ENCODE measurements at regions not wholly inside any gene's neighbourhood (a gene's known extent, or its start where the extent isn't known, plus 50 kb on each side); places are given as distances from the start of the nearest gene placed in this dataset.

DNA sequence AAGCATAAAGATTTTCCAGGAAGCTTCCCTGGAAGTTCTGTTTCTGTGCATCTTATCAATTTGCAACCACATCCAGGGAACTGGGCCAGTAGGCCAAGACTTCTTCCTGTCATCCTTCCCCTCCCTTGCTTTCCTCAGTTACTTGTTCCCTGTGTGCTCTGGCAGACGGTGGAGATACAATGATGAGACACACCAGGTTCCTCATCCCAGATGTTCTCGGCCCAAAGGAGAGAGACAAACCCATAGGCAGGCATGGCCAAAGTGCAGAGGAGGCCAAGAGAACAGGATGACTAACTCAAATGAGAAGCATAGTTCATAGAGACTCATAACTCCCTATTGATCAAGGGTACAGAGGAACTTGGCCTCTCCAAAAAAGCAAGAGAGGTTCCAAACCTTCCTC, 652.6 kb downstream of the CCDC171 start:
- TF ChIP-seq, protein P1, sequence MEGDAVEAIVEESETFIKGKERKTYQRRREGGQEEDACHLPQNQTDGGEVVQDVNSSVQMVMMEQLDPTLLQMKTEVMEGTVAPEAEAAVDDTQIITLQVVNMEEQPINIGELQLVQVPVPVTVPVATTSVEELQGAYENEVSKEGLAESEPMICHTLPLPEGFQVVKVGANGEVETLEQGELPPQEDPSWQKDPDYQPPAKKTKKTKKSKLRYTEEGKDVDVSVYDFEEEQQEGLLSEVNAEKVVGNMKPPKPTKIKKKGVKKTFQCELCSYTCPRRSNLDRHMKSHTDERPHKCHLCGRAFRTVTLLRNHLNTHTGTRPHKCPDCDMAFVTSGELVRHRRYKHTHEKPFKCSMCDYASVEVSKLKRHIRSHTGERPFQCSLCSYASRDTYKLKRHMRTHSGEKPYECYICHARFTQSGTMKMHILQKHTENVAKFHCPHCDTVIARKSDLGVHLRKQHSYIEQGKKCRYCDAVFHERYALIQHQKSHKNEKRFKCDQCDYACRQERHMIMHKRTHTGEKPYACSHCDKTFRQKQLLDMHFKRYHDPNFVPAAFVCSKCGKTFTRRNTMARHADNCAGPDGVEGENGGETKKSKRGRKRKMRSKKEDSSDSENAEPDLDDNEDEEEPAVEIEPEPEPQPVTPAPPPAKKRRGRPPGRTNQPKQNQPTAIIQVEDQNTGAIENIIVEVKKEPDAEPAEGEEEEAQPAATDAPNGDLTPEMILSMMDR (IDR thresholded peaks at IDR 0.05): no peak
- TF ChIP-seq ZFX (IDR thresholded peaks at IDR 0.05; ENCODE audit: borderline replicate concordance): no peak

Measured in 22Rv1 (cell line).